GM18502 (cell line): ENCODE measurements at regions not wholly inside any gene's neighbourhood (a gene's known extent, or its start where the extent isn't known, plus 50 kb on each side); places are given as distances from the start of the nearest gene placed in this dataset.
"Not testable (repeated sequence)": the region's sequence is repeated elsewhere in the genome, so short reads cannot be mapped to it uniquely, and the experiment has no call there.

Source experiments
- ATAC-seq: cut with Tn5 transposase; IDR thresholded peaks from one replicate; pipeline ENCODE4 v1.9.1; 2021; ENCODE audit warnings: mild to moderate bottlenecking; ENCODE audit not compliant: unreplicated experiment, poor library complexity

- no peak for ATAC-seq
Observed at GRCh38 chr4:13920901-13921300, 293.4 kb upstream of the BOD1L1 start.

- ATAC-seq: no peak
Observed at GRCh38 chr4:13921805-13922204, 294.3 kb upstream of the BOD1L1 start.

GRCh38 chr4:13922459-13922858 is 294.9 kb upstream of the BOD1L1 start:
- ATAC-seq: no peak

- no peak for ATAC-seq
Observed at GRCh38 chr4:13922873-13923645, 295.5 kb upstream of the BOD1L1 start.

GRCh38 chr4:13924900-13925299 is 297.4 kb upstream of the BOD1L1 start:
- not testable (repeated sequence) for ATAC-seq

GRCh38 chr4:13928214-13928613 is 300.7 kb upstream of the BOD1L1 start:
- ATAC-seq: no peak

- no peak for ATAC-seq
Observed at GRCh38 chr4:13930155-13930554, 302.6 kb upstream of the BOD1L1 start.

GRCh38 chr4:13933191-13933590 is 305.7 kb upstream of the BOD1L1 start:
- ATAC-seq: no peak

GRCh38 chr4:13938299-13938698 is 310.8 kb upstream of the BOD1L1 start:
- ATAC-seq: no peak

GRCh38 chr4:13940921-13941320 is 313.4 kb upstream of the BOD1L1 start:
- no peak for ATAC-seq

- no peak for ATAC-seq
Observed at GRCh38 chr4:13942977-13943376, 315.5 kb upstream of the BOD1L1 start.

- ATAC-seq: no peak
Observed at GRCh38 chr4:13944095-13944511, 316.6 kb upstream of the BOD1L1 start.

GRCh38 chr4:13947921-13948320 is 320.4 kb upstream of the BOD1L1 start:
- ATAC-seq: no peak

- ATAC-seq: no peak
Observed at GRCh38 chr4:13950491-13950890, 323.0 kb upstream of the BOD1L1 start.

GRCh38 chr4:13953083-13953482 is 325.6 kb upstream of the BOD1L1 start:
- ATAC-seq: no peak

GRCh38 chr4:13955551-13955950 is 328.0 kb upstream of the BOD1L1 start:
- no peak for ATAC-seq

- no peak for ATAC-seq
Observed at GRCh38 chr4:13956947-13957346, 329.4 kb upstream of the BOD1L1 start.

GRCh38 chr4:13957871-13958270 is 330.3 kb upstream of the BOD1L1 start:
- ATAC-seq: no peak

- no peak for ATAC-seq
Observed at GRCh38 chr4:13963601-13964000, 336.1 kb upstream of the BOD1L1 start.

GRCh38 chr4:13966231-13967195 is 339.0 kb upstream of the BOD1L1 start:
- no peak for ATAC-seq

GRCh38 chr4:13968723-13969122 is 341.2 kb upstream of the BOD1L1 start:
- no peak for ATAC-seq
